GM13976 (cell line): ENCODE measurements at regions not wholly inside any gene's neighbourhood (a gene's known extent, or its start where the extent isn't known, plus 50 kb on each side); places are given as distances from the start of the nearest gene placed in this dataset.

Source experiments
- DNase-seq: peaks from one replicate; pipeline ENCODE4 v3.0.0; 2012; ENCODE audit warnings: low spot score
- CTCF ChIP-seq: IDR thresholded peaks from 2 replicates; pipeline ENCODE4 v1.5.1; 2012; ENCODE audit warnings: borderline replicate concordance, mild to moderate bottlenecking; ENCODE audit not compliant: insufficient read depth; ENCODE audit errors: extremely low read depth, missing control alignments, control extremely low read depth
- in situ Hi-C: fragments of 300-500 bp; cut with MboI; formaldehyde crosslinking; loops from one replicate; pipeline ENCODE4 v1.12.0; 2022; ENCODE audit warnings: low sequenced_read_pairs, mixed read lengths, inconsistent platforms; ENCODE audit not compliant: unreplicated experiment

GRCh38 chr11:98798333-98798732 is 222.4 kb upstream of the CNTN5 start:
- TF ChIP-seq CTCF: no peak
- in situ Hi-C loops: no loop called here
- DNase-seq: no peak

- in situ Hi-C loops: no loop called here
- TF ChIP-seq CTCF: no peak
- no peak for DNase-seq
Measured at GRCh38 chr11:98800696-98801095, 220.1 kb upstream of the CNTN5 start.

GRCh38 chr11:98828986-98829708 is 191.6 kb upstream of the CNTN5 start:
- DNase-seq: no peak
- in situ Hi-C loops: no loop called here
- no peak for TF ChIP-seq CTCF

- TF ChIP-seq CTCF: no peak
- in situ Hi-C loops: no loop called here
- no peak for DNase-seq
Measured at GRCh38 chr11:98829971-98830370, 190.8 kb upstream of the CNTN5 start.

- in situ Hi-C loops: no loop called here
- no peak for DNase-seq
- TF ChIP-seq CTCF: no peak
Measured at GRCh38 chr11:98834776-98835175, 186.0 kb upstream of the CNTN5 start.

- in situ Hi-C loops: no loop called here
- no peak for TF ChIP-seq CTCF
- no peak for DNase-seq
Measured at GRCh38 chr11:98835335-98835734, 185.4 kb upstream of the CNTN5 start.
